Hepatocyte (in vitro differentiated cells): ENCODE measurements at regions not wholly inside any gene's neighbourhood (a gene's known extent, or its start where the extent isn't known, plus 50 kb on each side); places are given as distances from the start of the nearest gene placed in this dataset.

Experiments
- DNase-seq: peaks from one replicate; pipeline ENCODE4 v3.0.0-alpha.2; 2016; ENCODE audit warnings: low spot score
- H2AFZ ChIP-seq: fragments of 200-600 bp; sonication (generic); 2 replicates; pipeline ENCODE4 v1.6.0; 2016; ENCODE audit warnings: antibody characterized with exemption, mild to moderate bottlenecking
- H3K27ac ChIP-seq: fragments of 200-600 bp; sonication (generic); 2 replicates; pipeline ENCODE4 v1.5.1; 2016; ENCODE audit warnings: mild to moderate bottlenecking
- H3K27me3 ChIP-seq: fragments of 200-600 bp; sonication (generic); 2 replicates; pipeline ENCODE4 v1.6.1; 2016
- H3K36me3 ChIP-seq: fragments of 200-600 bp; sonication (generic); replicated peaks from 2 replicates; pipeline ENCODE4 v1.5.1; 2016; ENCODE audit warnings: low read depth; ENCODE audit not compliant: insufficient read depth
- H3K4me1 ChIP-seq: fragments of 200-600 bp; sonication (generic); 2 replicates; pipeline ENCODE4 v1.5.1; 2016; ENCODE audit warnings: mild to moderate bottlenecking, moderate library complexity; ENCODE audit not compliant: insufficient read depth
- H3K4me2 ChIP-seq: fragments of 200-600 bp; sonication (generic); 2 replicates; pipeline ENCODE4 v1.6.0; 2016
- H3K4me3 ChIP-seq: fragments of 200-600 bp; sonication (generic); 2 replicates; pipeline ENCODE4 v1.5.1; 2016; ENCODE audit warnings: mild to moderate bottlenecking
- H3K79me2 ChIP-seq: fragments of 200-600 bp; sonication (generic); 2 replicates; pipeline ENCODE4 v1.6.0; 2017; ENCODE audit warnings: mild to moderate bottlenecking
- H3K9me2 ChIP-seq: fragments of 200-600 bp; sonication (generic); replicated peaks from 2 replicates; pipeline ENCODE4 v1.6.0; 2017; ENCODE audit warnings: mild to moderate bottlenecking; ENCODE audit not compliant: insufficient read depth
- H3K9me3 ChIP-seq: fragments of 200-600 bp; sonication (generic); 2 replicates; pipeline ENCODE4 v1.5.1; 2016; ENCODE audit warnings: low read depth, mild to moderate bottlenecking
- H4K20me1 ChIP-seq: fragments of 200-600 bp; sonication (generic); 2 replicates; pipeline ENCODE4 v1.6.0; 2016; ENCODE audit warnings: mild to moderate bottlenecking; ENCODE audit not compliant: insufficient read depth, poor library complexity, severe bottlenecking
- CTCF ChIP-seq: fragments of 200-600 bp; sonication (generic); IDR thresholded peaks from 2 replicates; pipeline ENCODE4 v1.5.1; 2016; ENCODE audit warnings: antibody characterized with exemption, mild to moderate bottlenecking; ENCODE audit not compliant: poor library complexity
- EZH2 ChIP-seq: fragments of 200-600 bp; sonication (generic); IDR thresholded peaks from 2 replicates; pipeline ENCODE4 v1.6.1; 2016; ENCODE audit warnings: antibody characterized with exemption, mild to moderate bottlenecking, borderline replicate concordance
- EZH2phosphoT487 ChIP-seq: fragments of 200-600 bp; sonication (generic); IDR thresholded peaks from one replicate; pipeline ENCODE4 v1.6.1; 2018; ENCODE audit warnings: antibody characterized with exemption, mild to moderate bottlenecking, low read depth, moderate library complexity; ENCODE audit not compliant: unreplicated experiment, severe bottlenecking
- WGBS: methylation state at CpG from one replicate; pipeline ENCODE4 v1.1.6; 2016; ENCODE audit warnings: low lambda C conversion rate; ENCODE audit errors: missing lambda C conversion rate; 5-methylcytosine and 5-hydroxymethylcytosine counted together

DNA sequence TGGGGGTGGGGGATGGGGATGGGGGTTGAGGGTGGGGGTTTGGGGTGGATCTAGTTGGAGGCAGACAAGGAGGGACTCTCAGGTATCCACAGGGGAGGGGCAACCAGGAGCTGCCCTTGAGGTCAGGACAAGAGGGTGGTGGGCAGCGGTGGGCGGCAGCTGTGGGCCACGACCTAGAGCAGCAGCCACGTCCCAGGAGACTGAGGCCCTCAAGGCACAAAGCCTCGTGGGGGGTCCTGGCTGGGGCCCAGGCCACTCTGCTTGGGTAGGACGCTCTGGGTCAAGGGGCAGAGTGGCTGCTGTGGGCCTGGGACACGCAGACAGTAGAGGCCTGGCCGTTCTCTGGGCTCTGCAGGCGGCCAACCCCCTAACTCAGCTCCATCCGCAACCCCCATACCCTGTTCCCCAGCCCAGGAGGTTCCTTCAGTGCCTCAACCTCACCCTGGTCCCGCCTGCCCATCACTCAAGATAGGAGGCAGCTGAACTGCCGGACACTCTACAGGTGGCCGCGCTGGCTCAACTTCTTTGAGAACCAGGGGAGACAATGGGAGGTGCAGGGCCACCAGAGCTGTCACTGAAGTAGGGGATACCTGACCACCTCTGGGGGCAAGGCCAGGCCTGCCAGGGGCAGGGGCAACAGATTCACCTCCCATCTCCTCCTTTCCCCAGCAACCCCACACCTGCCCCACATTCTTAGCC is 75.6 kb downstream of the ENGASE start:
- WGBS: 84% methylated on average over 12 of the region's 14 CpGs
- no peaks in the 10 kb centered on the region for H3K36me3 ChIP-seq
- no peak overlapping the region for H2AFZ ChIP-seq
- H3K4me1 ChIP-seq: no peaks in the 10 kb centered on the region
- H3K27me3 ChIP-seq: no peaks in the 10 kb centered on the region
- no peaks in the 10 kb centered on the region for H3K9me3 ChIP-seq
- TF ChIP-seq CTCF (no peak), EZH2phosphoT487 (no peak), EZH2 (no peak)
- DNase-seq: no peak
- no peak overlapping the region for H3K4me2 ChIP-seq
- H3K9me2 ChIP-seq: no peaks in the 10 kb centered on the region
- no peaks in the 10 kb centered on the region for H4K20me1 ChIP-seq
- H3K79me2 ChIP-seq: no peaks in the 10 kb centered on the region
- no peak overlapping the region for H3K27ac ChIP-seq
- no peak overlapping the region for H3K4me3 ChIP-seq

DNA sequence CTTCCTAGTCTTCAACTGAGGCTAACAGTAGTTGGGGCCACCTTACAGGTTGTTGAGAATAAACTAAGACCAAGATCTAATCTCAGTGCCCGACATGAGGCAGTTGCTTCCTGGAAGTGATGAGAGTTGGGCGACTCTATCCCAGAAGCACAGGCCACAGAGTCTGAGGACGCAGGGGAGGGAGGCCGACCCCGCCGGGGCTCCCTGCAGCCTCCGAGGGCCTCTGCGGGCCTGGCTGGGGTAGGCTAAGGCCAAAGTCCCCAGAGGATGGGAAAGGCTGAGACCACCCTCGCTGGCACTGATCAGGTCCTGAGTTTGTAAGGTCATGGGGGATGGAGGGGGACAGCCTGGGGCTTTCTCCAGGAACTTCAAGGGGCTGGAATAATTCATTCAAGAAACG is 74.0 kb downstream of the ENGASE start:
- H2AFZ ChIP-seq: no peak overlapping the region
- no peaks in the 10 kb centered on the region for H4K20me1 ChIP-seq
- TF ChIP-seq EZH2 (no peak), EZH2phosphoT487 (no peak), CTCF (no peak)
- 85% methylated on average over 10 of the region's 10 CpGs for WGBS
- H3K4me2 ChIP-seq: no peak overlapping the region
- no peak for DNase-seq
- no peaks in the 10 kb centered on the region for H3K27me3 ChIP-seq
- H3K9me2 ChIP-seq: no peaks in the 10 kb centered on the region
- H3K4me1 ChIP-seq: no peaks in the 10 kb centered on the region
- no peak overlapping the region for H3K27ac ChIP-seq
- no peaks in the 10 kb centered on the region for H3K9me3 ChIP-seq
- no peak overlapping the region for H3K4me3 ChIP-seq
- H3K36me3 ChIP-seq: no peaks in the 10 kb centered on the region
- no peaks in the 10 kb centered on the region for H3K79me2 ChIP-seq

GRCh38 chr17:79147746-79148506 is 73.3 kb downstream of the ENGASE start:
- Histone ChIP-seq H3K27me3 (no peaks in the 10 kb centered on the region), H4K20me1 (no peaks in the 10 kb centered on the region), H3K36me3 (no peaks in the 10 kb centered on the region), H2AFZ (no peak overlapping the region), H3K9me2 (no peaks in the 10 kb centered on the region), H3K4me3 (no peak overlapping the region), H3K9me3 (no peaks in the 10 kb centered on the region), H3K4me2 (no peak overlapping the region), H3K79me2 (no peaks in the 10 kb centered on the region), H3K4me1 (no peaks in the 10 kb centered on the region), H3K27ac (no peak overlapping the region)
- no peak for DNase-seq
- WGBS: 92% methylated on average over 18 of the region's 19 CpGs
- TF ChIP-seq EZH2: no peak
- no peak for TF ChIP-seq EZH2phosphoT487
- no peak for TF ChIP-seq CTCF
